IMR-90 (cell line): ENCODE measurements at regions not wholly inside any gene's neighbourhood (a gene's known extent, or its start where the extent isn't known, plus 50 kb on each side); places are given as distances from the start of the nearest gene placed in this dataset.

Source experiments
- ATAC-seq: fragments of 200-7000 bp; cut with Tn5 transposase; 2 replicates; pipeline ENCODE4 v1.9.1; 2020; ENCODE audit warnings: low read depth, mild to moderate bottlenecking, moderate library complexity
- BruUV-seq: library from RNA; stranded (reverse); fragments of 400-500 nt; replicated peaks from 2 replicates; lab custom pipeline; 2021; lab: Mats Ljungman, UMichigan
- CTCF ChIA-PET: fragments of 300-600 bp; formaldehyde crosslinking; extraction: SDS; loops from one replicate; lab custom pipeline; 2021; ENCODE audit warnings: antibody characterized with exemption; lab: Yijun Ruan, JAX
- POLR2A ChIA-PET: fragments of 300-600 bp; sonication (Branson Sonifier 250); formaldehyde crosslinking; loops from one replicate; lab custom pipeline; 2022; ENCODE audit warnings: antibody characterized with exemption; ENCODE audit not compliant: unreplicated experiment; lab: Charles Lee
- DNase-seq: peaks from one replicate; pipeline ENCODE4 v3.0.0; 2013
- H2AFZ ChIP-seq: replicated peaks from 2 replicates; pipeline ENCODE3; 2013; ENCODE audit warnings: low read length, mild to moderate bottlenecking; ENCODE audit not compliant: poor library complexity
- H2AK5ac ChIP-seq: 2 replicates; pipeline ENCODE4 v1.6.1; 2013; ENCODE audit warnings: low read depth, low read length, inconsistent platforms
- H2AK9ac ChIP-seq: replicated peaks from 2 replicates; pipeline ENCODE3; 2013; ENCODE audit warnings: mild to moderate bottlenecking, low read depth, low read length, moderate library complexity; ENCODE audit not compliant: poor library complexity
- H2BK120ac ChIP-seq: 2 replicates; pipeline ENCODE4 v1.6.1; 2013; ENCODE audit warnings: low read depth, low read length, inconsistent platforms
- H2BK15ac ChIP-seq: 3 replicates; pipeline ENCODE4 v1.6.1; 2013; ENCODE audit warnings: low read depth, low read length, inconsistent platforms
- H2BK20ac ChIP-seq: 2 replicates; pipeline ENCODE4 v1.6.1; 2013; ENCODE audit warnings: low read depth, mild to moderate bottlenecking, inconsistent platforms, low read length, moderate library complexity
- H2BK5ac ChIP-seq: 2 replicates; pipeline ENCODE4 v1.6.1; 2013; ENCODE audit warnings: mild to moderate bottlenecking, low read depth, low read length, inconsistent platforms; ENCODE audit not compliant: poor library complexity, severe bottlenecking
- H3K14ac ChIP-seq: replicated peaks from 2 replicates; pipeline ENCODE4 v1.6.1; 2013; ENCODE audit warnings: low read depth, low read length, inconsistent platforms
- H3K18ac ChIP-seq: 2 replicates; pipeline ENCODE4 v1.6.1; 2013; ENCODE audit warnings: low read depth, low read length, control low read depth
- H3K23ac ChIP-seq: 2 replicates; pipeline ENCODE4 v1.6.1; 2013; ENCODE audit warnings: low read depth, low read length, inconsistent platforms
- H3K27ac ChIP-seq: 2 replicates; pipeline ENCODE4 v1.5.1; 2013; ENCODE audit warnings: mild to moderate bottlenecking, control low read depth, low read length; ENCODE audit not compliant: insufficient read depth
- H3K27me3 ChIP-seq: 2 replicates; pipeline ENCODE4 v1.6.1; 2013; ENCODE audit warnings: low read length; ENCODE audit not compliant: control insufficient read depth, insufficient read depth
- H3K36me3 ChIP-seq: 2 replicates; pipeline ENCODE4 v1.6.1; 2013; ENCODE audit warnings: low read length, mixed read lengths; ENCODE audit not compliant: control insufficient read depth, insufficient read depth
- H3K4ac ChIP-seq: 2 replicates; pipeline ENCODE4 v1.6.1; 2013; ENCODE audit warnings: low read depth, low read length, inconsistent platforms
- H3K4me1 ChIP-seq: 2 replicates; pipeline ENCODE4 v1.6.1; 2013; ENCODE audit warnings: low read length, mixed read lengths; ENCODE audit not compliant: control insufficient read depth, insufficient read depth
- H3K4me2 ChIP-seq: 2 replicates; pipeline ENCODE4 v1.6.1; 2013; ENCODE audit warnings: low read depth, mild to moderate bottlenecking, control low read depth, low read length, moderate library complexity
- H3K4me3 ChIP-seq: 2 replicates; pipeline ENCODE4 v1.5.1; 2013; ENCODE audit warnings: low read depth, mild to moderate bottlenecking, control low read depth, low read length, moderate library complexity; ENCODE audit not compliant: insufficient read depth
- H3K56ac ChIP-seq: 2 replicates; pipeline ENCODE4 v1.6.1; 2013; ENCODE audit warnings: low read length, inconsistent platforms; ENCODE audit not compliant: insufficient read depth; ENCODE audit errors: extremely low read depth
- H3K79me1 ChIP-seq, 2 experiments: 2 replicates each; pipeline ENCODE4 v1.6.1; 2013; ENCODE audit warnings: low read length in 2 of 2, inconsistent platforms in 1 of 2, low read depth in 1 of 2
- H3K9ac ChIP-seq: 2 replicates; pipeline ENCODE4 v1.6.1; 2013; ENCODE audit warnings: low read depth, low read length, control low read depth
- H3K9me1 ChIP-seq: 2 replicates; pipeline ENCODE4 v1.6.1; 2013; ENCODE audit warnings: low read length, inconsistent platforms; ENCODE audit not compliant: insufficient read depth
- H3K9me3 ChIP-seq: 2 replicates; pipeline ENCODE4 v1.6.1; 2013; ENCODE audit warnings: low read length; ENCODE audit not compliant: control insufficient read depth, insufficient read depth
- H4K20me1 ChIP-seq: 2 replicates; pipeline ENCODE4 v1.6.1; 2013; ENCODE audit warnings: low read length, inconsistent platforms; ENCODE audit not compliant: insufficient read depth
- H4K5ac ChIP-seq: 2 replicates; pipeline ENCODE4 v1.6.1; 2013; ENCODE audit warnings: mild to moderate bottlenecking, low read depth, low read length, control low read depth
- H4K8ac ChIP-seq, 2 experiments: 2 replicates each; pipeline ENCODE4 v1.6.1; 2013; ENCODE audit warnings: low read depth in 2 of 2, low read length in 2 of 2, control low read depth in 1 of 2, inconsistent platforms in 1 of 2
- H4K91ac ChIP-seq: 2 replicates; pipeline ENCODE4 v1.6.1; 2013; ENCODE audit warnings: low read depth, low read length, inconsistent platforms; ENCODE audit not compliant: insufficient read depth
- FOS ChIP-seq: fragments of 150-350 bp; IDR thresholded peaks from 2 replicates; pipeline ENCODE4 v1.6.1; 2016; ENCODE audit warnings: low read depth, low read length
- MAFK ChIP-seq: IDR thresholded peaks from 2 replicates; pipeline ENCODE4 v1.6.1; 2012; ENCODE audit warnings: low read depth, low read length, improper control_type of control experiment
- MAZ ChIP-seq: IDR thresholded peaks from 2 replicates; pipeline ENCODE4 v1.6.1; 2012; ENCODE audit warnings: low read depth, mild to moderate bottlenecking, low read length, improper control_type of control experiment, moderate library complexity, borderline replicate concordance
- NFE2L2 ChIP-seq: fragments of 150-350 bp; IDR thresholded peaks from 2 replicates; pipeline ENCODE4 v1.6.1; 2016; ENCODE audit warnings: low read depth, mild to moderate bottlenecking, low read length
- POLR2A ChIP-seq: IDR thresholded peaks from 2 replicates; pipeline ENCODE4 v1.6.1; 2012; ENCODE audit warnings: mild to moderate bottlenecking, low read depth, low read length
- RFX5 ChIP-seq: IDR thresholded peaks from 2 replicates; pipeline ENCODE4 v1.8.0; 2012; ENCODE audit warnings: low read depth, mild to moderate bottlenecking, low read length, moderate library complexity
- WGBS, 2 experiments: methylation state at CpG; one replicate each; pipeline versions ENCODE4 v1.1.5 to v1.1.7; 2013; ENCODE audit warnings: missing lambda C conversion rate in 2 of 2; ENCODE audit not compliant: insufficient read length in 1 of 2; ENCODE audit errors: extremely low coverage in 2 of 2; 5-methylcytosine and 5-hydroxymethylcytosine counted together
- dilution Hi-C: fragments of 300-500 bp; cut with HindIII; formaldehyde crosslinking; loops from one replicate; pipeline ENCODE4 v1.14.3; 2018; ENCODE audit warnings: low sequenced_read_pairs; ENCODE audit not compliant: unreplicated experiment
- in situ Hi-C: fragments of 300-500 bp; cut with MboI; formaldehyde crosslinking; loops from 3 replicates; pipeline ENCODE4 v1.14.3; 2019; ENCODE audit warnings: low sequenced_read_pairs, inconsistent platforms, mixed read lengths
- intact Hi-C: fragments of 100-400 bp; cut with micrococcal nuclease; formaldehyde crosslinking; loops from 2 replicates; pipeline ENCODE4 v1.10.0; 2022
- TF ChIP-seq, protein P1 (sequence below): fragments of 150-350 bp; IDR thresholded peaks from 2 replicates; pipeline ENCODE4 v1.6.1; 2016; ENCODE audit warnings: low read depth, mild to moderate bottlenecking, low read length, moderate library complexity, borderline replicate concordance

- no TSS peak for BruUV-seq
- TF ChIP-seq MAZ (no peak), FOS (no peak), MAFK (no peak), RFX5 (no peak), POLR2A (no peak), NFE2L2 (no peak)
- TF ChIP-seq, protein P1, sequence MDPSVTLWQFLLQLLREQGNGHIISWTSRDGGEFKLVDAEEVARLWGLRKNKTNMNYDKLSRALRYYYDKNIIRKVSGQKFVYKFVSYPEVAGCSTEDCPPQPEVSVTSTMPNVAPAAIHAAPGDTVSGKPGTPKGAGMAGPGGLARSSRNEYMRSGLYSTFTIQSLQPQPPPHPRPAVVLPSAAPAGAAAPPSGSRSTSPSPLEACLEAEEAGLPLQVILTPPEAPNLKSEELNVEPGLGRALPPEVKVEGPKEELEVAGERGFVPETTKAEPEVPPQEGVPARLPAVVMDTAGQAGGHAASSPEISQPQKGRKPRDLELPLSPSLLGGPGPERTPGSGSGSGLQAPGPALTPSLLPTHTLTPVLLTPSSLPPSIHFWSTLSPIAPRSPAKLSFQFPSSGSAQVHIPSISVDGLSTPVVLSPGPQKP, result no peak
- Histone ChIP-seq H4K5ac (no peak overlapping the region), H3K4me1 (no peaks in the 10 kb centered on the region), H2AK9ac (no peak overlapping the region), H2BK120ac (no peak overlapping the region), H3K4me2 (no peak overlapping the region), H4K91ac (no peak overlapping the region), H3K4me3 (no peak overlapping the region), H3K27me3 (peaks cover 5% of the 10 kb centered on the region), H3K56ac (no peak overlapping the region), H3K27ac (no peak overlapping the region), H3K4ac (no peak overlapping the region), H3K14ac (no peak overlapping the region), H2AFZ (no peak overlapping the region), H3K79me1 (no peaks in the 10 kb centered on the region), H3K18ac (no peak overlapping the region), H2BK5ac (no peak overlapping the region), H2AK5ac (no peak overlapping the region), H3K9me1 (no peaks in the 10 kb centered on the region), H2BK20ac (no peak overlapping the region), H3K23ac (no peak overlapping the region), H3K36me3 (no peaks in the 10 kb centered on the region), H2BK15ac (no peak overlapping the region), H3K9me3 (no peaks in the 10 kb centered on the region), H3K9ac (no peak overlapping the region), H4K8ac (no peak overlapping the region), H4K20me1 (no peaks in the 10 kb centered on the region)
- dilution Hi-C loops, result no loop called here
- in situ Hi-C loops, result no loop called here
- no peak for ATAC-seq
- WGBS, 2 experiments, result no CpG with 5 or more reads among the region's 2 CpGs
- intact Hi-C loops, result no loop called here
- ChIA-PET CTCF (interaction anchor here (1.0 kb wide), 1 partner anchor 26 kb away, joined by 3 read pairs; no protein-coding TSS in a partner anchor), POLR2A (no interaction called here)
- no peak for DNase-seq
Measured at GRCh38 chr4:86543560-86544309, 50.4 kb upstream of the PTPN13 start.
